Ishikawa (cell line): ENCODE measurements at regions not wholly inside any gene's neighbourhood (a gene's known extent, or its start where the extent isn't known, plus 50 kb on each side); places are given as distances from the start of the nearest gene placed in this dataset.

Experiments used
- CEBPB ChIP-seq: IDR thresholded peaks from 2 replicates; pipeline ENCODE4 v1.6.1; 2012
- CREB1 ChIP-seq: IDR thresholded peaks from 2 replicates; pipeline ENCODE4 v1.6.1; 2012; ENCODE audit warnings: low read depth
- EGR1 ChIP-seq: IDR thresholded peaks from 2 replicates; pipeline ENCODE4 v1.6.1; 2012
- EP300 ChIP-seq: IDR thresholded peaks from 2 replicates; pipeline ENCODE4 v1.6.1; 2012; ENCODE audit warnings: borderline replicate concordance
- FOXM1 ChIP-seq: IDR thresholded peaks from 2 replicates; pipeline ENCODE4 v1.6.1; 2012; ENCODE audit warnings: low read depth, borderline replicate concordance
- MAX ChIP-seq: IDR thresholded peaks from 2 replicates; pipeline ENCODE4 v1.6.1; 2012
- NFIC ChIP-seq: IDR thresholded peaks from 2 replicates; pipeline ENCODE4 v1.6.1; 2012
- RAD21 ChIP-seq: IDR thresholded peaks from 2 replicates; pipeline ENCODE4 v1.6.1; 2012; ENCODE audit warnings: low read depth
- REST ChIP-seq: IDR thresholded peaks from 2 replicates; pipeline ENCODE4 v1.6.1; 2012; ENCODE audit warnings: low read depth, mild to moderate bottlenecking
- TAF1 ChIP-seq: IDR thresholded peaks from 2 replicates; pipeline ENCODE4 v1.6.1; 2012; ENCODE audit warnings: low read depth, mild to moderate bottlenecking
- TCF12 ChIP-seq: IDR thresholded peaks from 2 replicates; pipeline ENCODE4 v1.6.1; 2012; ENCODE audit warnings: low read depth
- TEAD4 ChIP-seq: IDR thresholded peaks from 2 replicates; pipeline ENCODE4 v1.6.1; 2012
- YY1 ChIP-seq: IDR thresholded peaks from 2 replicates; pipeline ENCODE4 v1.6.1; 2012; ENCODE audit warnings: low read depth
- ZBTB7A ChIP-seq: IDR thresholded peaks from 2 replicates; pipeline ENCODE4 v1.6.1; 2012; ENCODE audit warnings: low read depth
- TF ChIP-seq, protein P1 (sequence below): IDR thresholded peaks from 2 replicates; pipeline ENCODE4 v1.6.1; 2012

DNA sequence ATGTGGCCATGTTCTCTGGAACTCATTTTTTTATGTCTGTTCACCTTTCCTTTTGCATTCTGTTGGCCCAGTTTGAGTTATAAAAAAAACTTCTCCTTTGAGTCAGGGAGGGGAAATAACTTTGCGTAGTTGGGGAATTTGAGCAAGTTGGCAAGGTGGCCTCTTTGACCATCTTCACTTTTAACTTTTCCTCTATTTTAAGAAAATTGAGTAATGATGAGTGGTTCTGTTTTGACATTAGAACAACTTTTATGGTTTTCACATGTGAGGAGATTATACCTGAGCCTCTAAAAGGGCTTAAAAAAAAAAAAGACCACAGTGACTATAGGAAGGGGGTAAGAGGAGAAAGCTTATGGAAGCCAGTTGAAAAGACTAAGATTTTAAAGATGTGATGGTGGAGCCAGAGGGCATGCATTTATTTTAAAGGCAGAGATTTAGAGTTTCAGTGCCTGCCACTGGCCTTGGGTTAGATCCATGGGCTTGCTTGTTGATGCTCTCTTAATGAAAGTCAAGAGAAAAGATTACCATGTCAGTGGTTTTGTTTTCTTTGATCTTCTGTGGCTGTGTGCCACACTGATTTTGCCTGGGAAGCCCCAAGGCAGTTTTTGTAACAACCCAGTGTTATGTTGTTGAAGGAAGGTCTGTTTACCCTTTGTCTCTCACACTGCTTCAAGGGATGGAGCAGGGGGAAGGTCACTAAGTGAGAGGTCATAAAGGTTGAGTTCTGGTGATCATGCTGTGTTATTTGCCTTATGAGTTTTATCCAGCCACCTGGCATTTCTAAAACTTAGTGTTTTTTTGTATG lies 219.7 kb upstream of the CD180 start:
- TF ChIP-seq YY1 (no peak), TCF12 (no peak), RAD21 (no peak), NFIC (no peak), FOXM1 (no peak), EGR1 (no peak), CREB1 (no peak), REST (no peak), MAX (no peak), TEAD4 (no peak), TAF1 (no peak), CEBPB (no peak), ZBTB7A (no peak), EP300 (no peak)
- TF ChIP-seq, protein P1, sequence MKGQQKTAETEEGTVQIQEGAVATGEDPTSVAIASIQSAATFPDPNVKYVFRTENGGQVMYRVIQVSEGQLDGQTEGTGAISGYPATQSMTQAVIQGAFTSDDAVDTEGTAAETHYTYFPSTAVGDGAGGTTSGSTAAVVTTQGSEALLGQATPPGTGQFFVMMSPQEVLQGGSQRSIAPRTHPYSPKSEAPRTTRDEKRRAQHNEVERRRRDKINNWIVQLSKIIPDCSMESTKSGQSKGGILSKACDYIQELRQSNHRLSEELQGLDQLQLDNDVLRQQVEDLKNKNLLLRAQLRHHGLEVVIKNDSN, result no peak

DNA sequence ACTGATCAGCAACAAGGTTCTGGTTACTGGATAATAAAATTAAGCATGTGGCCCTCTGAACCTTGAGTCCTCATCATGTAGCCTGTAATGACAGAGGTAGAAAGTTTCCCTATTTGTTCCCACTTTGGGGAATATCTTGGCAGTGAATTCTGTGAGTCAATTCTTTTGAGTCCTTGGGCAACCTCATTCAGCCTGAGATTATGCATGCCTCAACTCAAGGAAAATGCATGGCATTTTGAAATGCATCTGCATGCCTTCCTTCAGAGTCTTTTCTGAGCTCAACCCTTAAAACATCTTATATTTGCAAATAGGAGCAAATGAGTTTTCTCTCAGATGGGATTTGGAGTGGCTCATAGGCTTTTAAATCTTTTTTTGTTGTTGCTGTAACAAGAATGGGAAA lies 218.1 kb upstream of the CD180 start:
- no peak for TF ChIP-seq REST
- TF ChIP-seq RAD21, result no peak
- no peak for TF ChIP-seq TEAD4
- no peak for TF ChIP-seq MAX
- no peak for TF ChIP-seq EP300
- TF ChIP-seq TAF1, result no peak
- TF ChIP-seq, protein P1, result no peak
- no peak for TF ChIP-seq NFIC

DNA sequence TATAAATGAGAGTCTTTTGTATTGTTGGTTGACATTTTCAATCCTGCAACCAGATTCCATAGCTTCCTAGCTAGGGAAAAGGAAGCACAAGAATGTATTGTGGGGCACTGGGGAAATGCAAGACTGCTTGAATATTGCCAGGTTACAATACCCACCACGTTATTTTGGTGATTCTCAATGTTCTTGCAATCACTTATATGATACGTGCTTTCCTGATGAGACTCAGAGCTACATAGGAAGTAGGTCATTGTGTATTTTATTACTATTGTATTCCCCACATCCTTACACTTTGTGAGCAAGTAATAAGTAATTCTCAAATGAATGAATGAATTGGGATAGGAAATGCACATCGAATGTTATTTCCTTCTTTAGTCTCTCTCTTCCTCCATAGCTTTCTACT lies 217.1 kb upstream of the CD180 start:
- no peak for TF ChIP-seq ZBTB7A
- TF ChIP-seq RAD21, result no peak
- TF ChIP-seq TCF12, result no peak
- TF ChIP-seq CREB1, result no peak
- TF ChIP-seq EP300, result no peak
- TF ChIP-seq NFIC, result no peak
- no peak for TF ChIP-seq REST
- TF ChIP-seq TEAD4, result no peak
- no peak for TF ChIP-seq EGR1
- no peak for TF ChIP-seq YY1

- no peak for TF ChIP-seq TAF1
- TF ChIP-seq TCF12, result no peak
- TF ChIP-seq EGR1, result no peak
- TF ChIP-seq ZBTB7A, result no peak
- TF ChIP-seq TEAD4, result no peak
- TF ChIP-seq, protein P1, result no peak
- no peak for TF ChIP-seq CEBPB
- TF ChIP-seq NFIC, result no peak
- no peak for TF ChIP-seq RAD21
- no peak for TF ChIP-seq CREB1
- TF ChIP-seq MAX, result no peak
Measured at GRCh38 chr5:67409126-67409777, 212.7 kb upstream of the CD180 start.
